A549 (cell line): ENCODE measurements at regions not wholly inside any gene's neighbourhood (a gene's known extent, or its start where the extent isn't known, plus 50 kb on each side); places are given as distances from the start of the nearest gene placed in this dataset.

Source experiments
- ATAC-seq, 2 experiments: fragments of 200-7000 bp in 1 of 2; fragments of >200 bp in 1 of 2; cut with Nextera tagmentation in 1 of 2; cut with Tn5 transposase in 1 of 2; 3 replicates each; pipeline versions ENCODE4 v1.8.0 to v1.9.1; 2018 to 2020; ENCODE audit warnings: mild to moderate bottlenecking in 1 of 2, moderate library complexity in 1 of 2
- CTCF ChIA-PET: fragments of 300-600 bp; sonication (Branson Sonifier 250); formaldehyde crosslinking; extraction: SDS; loops from one replicate; lab custom pipeline; 2021; ENCODE audit warnings: antibody characterized with exemption, inconsistent platforms; lab: Yijun Ruan, JAX
- POLR2A ChIA-PET: fragments of 350-600 bp; formaldehyde crosslinking; extraction: SDS; loops from one replicate; lab custom pipeline; 2021; ENCODE audit warnings: antibody characterized with exemption, inconsistent platforms; lab: Yijun Ruan, JAX
- DNase-seq, 2 experiments: peaks; one replicate each; pipeline versions ENCODE4 v3.0.0 to v3.0.0-alpha.2; 2011 to 2016; ENCODE audit warnings: low read depth in 1 of 2, low spot score in 1 of 2
- FAIRE-seq: peaks from 2 replicates; lab custom pipeline; 2011; peaks lifted over from hg19 to GRCh38; lab: Jason Lieb, UNC
- H3K27ac ChIP-seq, 2 experiments: fragments of >200 bp; sonication (Bioruptor Twin); formaldehyde crosslinking; 3 replicates each; pipeline ENCODE4 v1.5.1; 2016 to 2017
- H3K4me1 ChIP-seq: fragments of >200 bp; sonication (Bioruptor Twin); formaldehyde crosslinking; 3 replicates; pipeline ENCODE4 v1.6.1; 2016
- H3K4me2 ChIP-seq: fragments of >200 bp; sonication (Bioruptor Twin); formaldehyde crosslinking; 3 replicates; pipeline ENCODE4 v1.6.1; 2016
- H3K4me3 ChIP-seq: fragments of >200 bp; sonication (Bioruptor Twin); formaldehyde crosslinking; 3 replicates; pipeline ENCODE4 v1.5.1; 2016
- H3K9me3 ChIP-seq: fragments of >200 bp; sonication (Bioruptor Twin); formaldehyde crosslinking; 3 replicates; pipeline ENCODE4 v1.6.1; 2016
- BHLHE40 ChIP-seq: IDR thresholded peaks from 2 replicates; pipeline ENCODE4 v1.6.1; 2012; ENCODE audit warnings: low read depth, low read length, inconsistent platforms
- CBX8 ChIP-seq: fragments of 200-600 bp; sonication (generic); IDR thresholded peaks from 2 replicates; pipeline ENCODE4 v1.6.1; 2016
- CEBPB ChIP-seq, 2 experiments: fragments of >200 bp in 1 of 2; sonication (Bioruptor Twin) in 1 of 2; formaldehyde crosslinking in 1 of 2; IDR thresholded peaks; 2 replicates each; pipeline ENCODE4 v1.6.1; 2012 to 2016
- EHMT2 ChIP-seq: fragments of 200-600 bp; sonication (generic); IDR thresholded peaks from 2 replicates; pipeline ENCODE4 v1.6.1; 2016; ENCODE audit warnings: antibody characterized with exemption, low read depth, mild to moderate bottlenecking, moderate library complexity
- ESRRA ChIP-seq: fragments of 150-350 bp; IDR thresholded peaks from 2 replicates; pipeline ENCODE4 v1.6.1; 2014; ENCODE audit warnings: mild to moderate bottlenecking, low read length, borderline replicate concordance
- FOXS1 ChIP-seq: fragments of 250-450 bp; sonication (Bioruptor Pico); IDR thresholded peaks from 2 replicates; pipeline ENCODE4 v1.5.0; 2020; ENCODE audit warnings: mild to moderate bottlenecking, moderate library complexity
- HOXB13 ChIP-seq: fragments of 250-450 bp; sonication (Bioruptor Pico); IDR thresholded peaks from 2 replicates; pipeline ENCODE4 v1.5.0; 2020; ENCODE audit warnings: low read depth, mild to moderate bottlenecking, moderate library complexity
- HOXB5 ChIP-seq: fragments of 250-450 bp; sonication (Bioruptor Pico); IDR thresholded peaks from 2 replicates; pipeline ENCODE4 v1.5.0; 2020; ENCODE audit warnings: mild to moderate bottlenecking, moderate library complexity
- KDM1A ChIP-seq: fragments of 200-600 bp; sonication (generic); IDR thresholded peaks from 2 replicates; pipeline ENCODE4 v1.6.1; 2016; ENCODE audit warnings: low read depth, mild to moderate bottlenecking
- KDM5A ChIP-seq: fragments of 200-600 bp; sonication (generic); IDR thresholded peaks from 2 replicates; pipeline ENCODE4 v1.6.1; 2016; ENCODE audit warnings: antibody characterized with exemption, mild to moderate bottlenecking
- MAFK ChIP-seq: fragments of 450-650 bp; IDR thresholded peaks from 2 replicates; pipeline ENCODE4 v1.6.1; 2014; ENCODE audit not compliant: partially characterized antibody
- MYC ChIP-seq: IDR thresholded peaks from 2 replicates; pipeline ENCODE4 v1.6.1; 2012; ENCODE audit warnings: mild to moderate bottlenecking, inconsistent platforms, low read length, improper control_type of control experiment, borderline replicate concordance
- PHF8 ChIP-seq: fragments of 200-600 bp; sonication (generic); IDR thresholded peaks from 2 replicates; pipeline ENCODE4 v1.6.1; 2016; ENCODE audit warnings: low read depth, mild to moderate bottlenecking, antibody characterized with exemption, moderate library complexity, borderline replicate concordance
- RAD21 ChIP-seq, 2 experiments: fragments of >200 bp in 1 of 2; sonication (Bioruptor Twin) in 1 of 2; formaldehyde crosslinking in 1 of 2; IDR thresholded peaks in 1 of 2; conservative IDR thresholded peaks in 1 of 2; 2 replicates in 1 of 2; 3 replicates in 1 of 2; pipeline ENCODE4 v1.6.1; 2012 to 2018; ENCODE audit warnings: inconsistent platforms in 1 of 2
- RARB ChIP-seq: fragments of 250-450 bp; sonication (Bioruptor Pico); IDR thresholded peaks from 2 replicates; pipeline ENCODE4 v1.8.0; 2021; ENCODE audit warnings: mild to moderate bottlenecking, moderate library complexity
- RFX5 ChIP-seq: fragments of 450-650 bp; IDR thresholded peaks from 2 replicates; pipeline ENCODE4 v1.7.1; 2014; ENCODE audit warnings: antibody characterized with exemption, mild to moderate bottlenecking, moderate library complexity
- SMC3 ChIP-seq: fragments of >200 bp; sonication (Bioruptor Twin); formaldehyde crosslinking; IDR thresholded peaks from 3 replicates; pipeline ENCODE4 v1.6.1; 2018; ENCODE audit warnings: inconsistent platforms
- ZC3H11A ChIP-seq: fragments of 450-650 bp; IDR thresholded peaks from 2 replicates; pipeline ENCODE4 v1.6.1; 2014; ENCODE audit warnings: antibody characterized with exemption, mild to moderate bottlenecking
- WGBS: methylation state at CpG from one replicate; pipeline ENCODE4 v1.1.6; 2017; ENCODE audit errors: missing lambda C conversion rate; 5-methylcytosine and 5-hydroxymethylcytosine counted together
- TF ChIP-seq, protein P1 (sequence below): fragments of >200 bp; sonication (Bioruptor Twin); formaldehyde crosslinking; IDR thresholded peaks from 3 replicates; pipeline ENCODE4 v1.6.1; 2016
- TF ChIP-seq, protein P2 (sequence below): IDR thresholded peaks from 2 replicates; pipeline ENCODE4 v1.6.1; 2012; ENCODE audit warnings: low read depth, borderline replicate concordance
- TF ChIP-seq, protein P3 (sequence below): fragments of 150-350 bp; IDR thresholded peaks from 2 replicates; pipeline ENCODE4 v1.6.1; 2014; ENCODE audit warnings: low read depth, mild to moderate bottlenecking, low read length
- TF ChIP-seq, protein P4 (sequence below): fragments of >200 bp; sonication (Bioruptor Twin); formaldehyde crosslinking; IDR thresholded peaks from 2 replicates; pipeline ENCODE4 v1.6.1; 2016
- TF ChIP-seq, protein P5 (sequence below): fragments of 250-450 bp; sonication (Bioruptor Pico); IDR thresholded peaks from 2 replicates; pipeline ENCODE4 v1.5.0; 2021; ENCODE audit warnings: mild to moderate bottlenecking, moderate library complexity, borderline replicate concordance

DNA sequence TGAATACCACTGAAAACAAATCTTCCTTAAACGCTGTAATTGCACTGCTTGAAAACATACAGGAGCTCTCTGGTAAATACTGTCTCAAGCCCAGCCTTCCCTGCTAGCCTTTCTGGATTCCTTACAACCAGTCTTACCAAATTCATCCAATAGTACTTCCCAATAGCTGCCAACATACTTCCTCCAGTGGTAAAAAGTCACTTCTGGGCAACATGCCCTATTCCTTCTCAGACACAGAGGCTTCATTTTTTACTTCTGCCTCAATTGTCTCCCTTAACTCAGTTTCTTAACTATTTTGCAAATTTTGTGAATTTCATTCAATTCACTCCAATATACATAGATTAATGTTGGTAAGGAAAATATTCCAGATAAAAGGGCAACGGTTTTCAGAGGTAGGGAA lies 166.3 kb downstream of the TBX15 start:
- Histone ChIP-seq H3K9me3 (no peaks in the 10 kb centered on the region), H3K4me1 (no peaks in the 10 kb centered on the region)
- FAIRE-seq: no peak
- no peak for DNase-seq
- ATAC-seq: no peak
- WGBS: 8% methylated on average over 2 of the region's 2 CpGs
- TF ChIP-seq FOXS1 (CRISPR knock-in tag): no peak
- TF ChIP-seq RFX5: no peak
- TF ChIP-seq, protein P1, sequence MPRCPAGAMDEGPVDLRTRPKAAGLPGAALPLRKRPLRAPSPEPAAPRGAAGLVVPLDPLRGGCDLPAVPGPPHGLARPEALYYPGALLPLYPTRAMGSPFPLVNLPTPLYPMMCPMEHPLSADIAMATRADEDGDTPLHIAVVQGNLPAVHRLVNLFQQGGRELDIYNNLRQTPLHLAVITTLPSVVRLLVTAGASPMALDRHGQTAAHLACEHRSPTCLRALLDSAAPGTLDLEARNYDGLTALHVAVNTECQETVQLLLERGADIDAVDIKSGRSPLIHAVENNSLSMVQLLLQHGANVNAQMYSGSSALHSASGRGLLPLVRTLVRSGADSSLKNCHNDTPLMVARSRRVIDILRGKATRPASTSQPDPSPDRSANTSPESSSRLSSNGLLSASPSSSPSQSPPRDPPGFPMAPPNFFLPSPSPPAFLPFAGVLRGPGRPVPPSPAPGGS: no peak
- TF ChIP-seq RARB (CRISPR knock-in tag): no peak
- TF ChIP-seq MAFK: no peak
- TF ChIP-seq HOXB13 (CRISPR knock-in tag): no peak
- no peak for TF ChIP-seq HOXB5 (CRISPR knock-in tag)
- no peak for TF ChIP-seq ESRRA
- TF ChIP-seq, protein P2, sequence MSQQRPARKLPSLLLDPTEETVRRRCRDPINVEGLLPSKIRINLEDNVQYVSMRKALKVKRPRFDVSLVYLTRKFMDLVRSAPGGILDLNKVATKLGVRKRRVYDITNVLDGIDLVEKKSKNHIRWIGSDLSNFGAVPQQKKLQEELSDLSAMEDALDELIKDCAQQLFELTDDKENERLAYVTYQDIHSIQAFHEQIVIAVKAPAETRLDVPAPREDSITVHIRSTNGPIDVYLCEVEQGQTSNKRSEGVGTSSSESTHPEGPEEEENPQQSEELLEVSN: no peak
- TF ChIP-seq, protein P3, sequence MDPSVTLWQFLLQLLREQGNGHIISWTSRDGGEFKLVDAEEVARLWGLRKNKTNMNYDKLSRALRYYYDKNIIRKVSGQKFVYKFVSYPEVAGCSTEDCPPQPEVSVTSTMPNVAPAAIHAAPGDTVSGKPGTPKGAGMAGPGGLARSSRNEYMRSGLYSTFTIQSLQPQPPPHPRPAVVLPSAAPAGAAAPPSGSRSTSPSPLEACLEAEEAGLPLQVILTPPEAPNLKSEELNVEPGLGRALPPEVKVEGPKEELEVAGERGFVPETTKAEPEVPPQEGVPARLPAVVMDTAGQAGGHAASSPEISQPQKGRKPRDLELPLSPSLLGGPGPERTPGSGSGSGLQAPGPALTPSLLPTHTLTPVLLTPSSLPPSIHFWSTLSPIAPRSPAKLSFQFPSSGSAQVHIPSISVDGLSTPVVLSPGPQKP: no peak
- TF ChIP-seq, protein P4, sequence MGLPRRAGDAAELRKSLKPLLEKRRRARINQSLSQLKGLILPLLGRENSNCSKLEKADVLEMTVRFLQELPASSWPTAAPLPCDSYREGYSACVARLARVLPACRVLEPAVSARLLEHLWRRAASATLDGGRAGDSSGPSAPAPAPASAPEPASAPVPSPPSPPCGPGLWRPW: no peak
- no peak for TF ChIP-seq MYC
- no peak for TF ChIP-seq KDM5A
- no peak for TF ChIP-seq KDM1A
- no peak for TF ChIP-seq SMC3
- TF ChIP-seq RAD21 (conservative IDR thresholded peaks at IDR 0.05 in 1 of 2, IDR thresholded peaks at IDR 0.05 in 1 of 2): no peak
- no peak for TF ChIP-seq ZC3H11A
- TF ChIP-seq EHMT2: no peak
- TF ChIP-seq CBX8: no peak
- no peak for TF ChIP-seq BHLHE40
- TF ChIP-seq, all 56 proteins: peak for 0
- ChIA-PET POLR2A (no interaction called here), CTCF (no interaction called here)
- Histone ChIP-seq H3K4me2 (no peak overlapping the region), H3K27ac (no peak overlapping the region), H3K4me3 (no peak overlapping the region)

DNA sequence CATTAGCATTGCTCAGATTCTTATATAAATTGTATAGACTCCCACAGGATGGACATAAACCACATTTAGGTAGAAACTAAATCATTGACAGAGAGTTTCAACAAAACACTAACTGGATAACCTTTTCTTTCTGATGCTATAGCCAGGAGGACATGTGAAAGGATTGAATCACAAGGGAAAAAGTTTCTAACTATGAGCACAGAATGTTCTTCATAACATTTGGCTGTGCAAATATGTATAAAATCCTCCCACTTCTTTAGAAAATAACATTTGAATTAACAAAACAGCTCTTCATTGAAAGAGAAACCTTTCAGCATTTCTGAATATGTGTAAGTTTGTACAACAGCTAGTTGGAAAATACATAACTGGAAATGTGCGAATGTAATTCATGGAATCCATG lies 167.3 kb downstream of the TBX15 start:
- no peak for DNase-seq
- H3K27ac ChIP-seq: no peak overlapping the region
- CTCF ChIA-PET: no interaction called here
- H3K9me3 ChIP-seq: no peaks in the 10 kb centered on the region
- no peak overlapping the region for H3K4me3 ChIP-seq
- WGBS: 47% methylated on average over 1 of the region's 1 CpG
- FAIRE-seq: no peak
- POLR2A ChIA-PET: no interaction called here
- no peaks in the 10 kb centered on the region for H3K4me1 ChIP-seq
- H3K4me2 ChIP-seq: no peak overlapping the region
- TF ChIP-seq, protein P5, sequence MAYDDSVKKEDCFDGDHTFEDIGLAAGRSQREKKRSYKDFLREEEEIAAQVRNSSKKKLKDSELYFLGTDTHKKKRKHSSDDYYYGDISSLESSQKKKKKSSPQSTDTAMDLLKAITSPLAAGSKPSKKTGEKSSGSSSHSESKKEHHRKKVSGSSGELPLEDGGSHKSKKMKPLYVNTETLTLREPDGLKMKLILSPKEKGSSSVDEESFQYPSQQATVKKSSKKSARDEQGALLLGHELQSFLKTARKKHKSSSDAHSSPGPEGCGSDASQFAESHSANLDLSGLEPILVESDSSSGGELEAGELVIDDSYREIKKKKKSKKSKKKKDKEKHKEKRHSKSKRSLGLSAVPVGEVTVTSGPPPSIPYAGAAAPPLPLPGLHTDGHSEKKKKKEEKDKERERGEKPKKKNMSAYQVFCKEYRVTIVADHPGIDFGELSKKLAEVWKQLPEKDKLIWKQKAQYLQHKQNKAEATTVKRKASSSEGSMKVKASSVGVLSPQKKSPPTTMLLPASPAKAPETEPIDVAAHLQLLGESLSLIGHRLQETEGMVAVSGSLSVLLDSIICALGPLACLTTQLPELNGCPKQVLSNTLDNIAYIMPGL: no peak
- TF ChIP-seq CEBPB (IDR thresholded peaks at IDR 0.05): no peak
- TF ChIP-seq PHF8: no peak
- ATAC-seq: no peak
